ENCODE measurements at regions not wholly inside any gene's neighbourhood (a gene's known extent, or its start where the extent isn't known, plus 50 kb on each side); places are given as distances from the start of the nearest gene placed in this dataset.
A peak's percentile ranks its signal among the peaks of the same experiment; 100 is the strongest.

GRCh38 chr9:90741036-90741435 is 60.6 kb upstream of the SYK start:
- H3K4me3 ChIP-seq (ENCODE audit: low read length), result no peak overlapping the region
- no peak for DNase-seq (ENCODE audit: low read depth, low spot score)
- no peaks in the 10 kb centered on the region for H3K36me3 ChIP-seq (ENCODE audit: control insufficient read depth, insufficient read depth, low read length)
- no peak overlapping the region for H3K27ac ChIP-seq (ENCODE audit: low read length)
- H3K27me3 ChIP-seq (ENCODE audit: control insufficient read depth, insufficient read depth, low read length), result no peaks in the 10 kb centered on the region
- no CpG with 5 or more reads among the region's 1 CpG for WGBS (ENCODE audit: insufficient coverage, insufficient read length)
- peaks cover 2% of the 10 kb centered on the region; the same call in 1 of the 2 replicates for H3K9me3 ChIP-seq (ENCODE audit: control insufficient read depth, insufficient read depth, low read length)
- no peaks in the 10 kb centered on the region for H3K4me1 ChIP-seq (ENCODE audit: control insufficient read depth, insufficient read depth, low read length)

- Histone ChIP-seq H3K4me3 (ENCODE audit: low read length) (no peak overlapping the region), H3K27ac (ENCODE audit: low read length) (no peak overlapping the region), H3K27me3 (ENCODE audit: control insufficient read depth, insufficient read depth, low read length) (no peaks in the 10 kb centered on the region), H3K36me3 (ENCODE audit: control insufficient read depth, insufficient read depth, low read length) (no peaks in the 10 kb centered on the region), H3K9me3 (ENCODE audit: control insufficient read depth, insufficient read depth, low read length) (peaks cover 2% of the 10 kb centered on the region; the same call in 1 of the 2 replicates), H3K4me1 (ENCODE audit: control insufficient read depth, insufficient read depth, low read length) (no peaks in the 10 kb centered on the region)
- no peak for DNase-seq (ENCODE audit: low read depth, low spot score)
- WGBS (ENCODE audit: insufficient coverage, insufficient read length), result no CpG with 5 or more reads among the region's 1 CpG
Observed at GRCh38 chr9:90737742-90738141, 63.9 kb upstream of the SYK start.

GRCh38 chr9:90735952-90736351 is 65.7 kb upstream of the SYK start:
- Histone ChIP-seq H3K27me3 (ENCODE audit: control insufficient read depth, insufficient read depth, low read length) (no peaks in the 10 kb centered on the region), H3K9me3 (ENCODE audit: control insufficient read depth, insufficient read depth, low read length) (peaks cover 2% of the 10 kb centered on the region; the same call in 1 of the 2 replicates), H3K4me3 (ENCODE audit: low read length) (no peak overlapping the region), H3K27ac (ENCODE audit: low read length) (no peak overlapping the region), H3K36me3 (ENCODE audit: control insufficient read depth, insufficient read depth, low read length) (no peaks in the 10 kb centered on the region), H3K4me1 (ENCODE audit: control insufficient read depth, insufficient read depth, low read length) (no peaks in the 10 kb centered on the region)
- WGBS (ENCODE audit: insufficient coverage, insufficient read length), result no CpG with 5 or more reads among the region's 1 CpG
- DNase-seq (ENCODE audit: low read depth, low spot score), result no peak

GRCh38 chr9:90734631-90735030 is 67.0 kb upstream of the SYK start:
- Histone ChIP-seq H3K27ac (ENCODE audit: low read length) (no peak overlapping the region), H3K27me3 (ENCODE audit: control insufficient read depth, insufficient read depth, low read length) (no peaks in the 10 kb centered on the region), H3K9me3 (ENCODE audit: control insufficient read depth, insufficient read depth, low read length) (no peaks in the 10 kb centered on the region; the same call in 1 of the 2 replicates), H3K4me3 (ENCODE audit: low read length) (no peak overlapping the region), H3K4me1 (ENCODE audit: control insufficient read depth, insufficient read depth, low read length) (no peaks in the 10 kb centered on the region), H3K36me3 (ENCODE audit: control insufficient read depth, insufficient read depth, low read length) (no peaks in the 10 kb centered on the region)
- WGBS (ENCODE audit: insufficient coverage, insufficient read length), result no CpG with 5 or more reads among the region's 7 CpGs
- DNase-seq (ENCODE audit: low read depth, low spot score), result no peak

- H3K9me3 ChIP-seq (ENCODE audit: control insufficient read depth, insufficient read depth, low read length), result no peaks in the 10 kb centered on the region
- H3K4me3 ChIP-seq (ENCODE audit: low read length), result no peak overlapping the region
- no peaks in the 10 kb centered on the region for H3K4me1 ChIP-seq (ENCODE audit: control insufficient read depth, insufficient read depth, low read length)
- H3K36me3 ChIP-seq (ENCODE audit: control insufficient read depth, insufficient read depth, low read length), result no peaks in the 10 kb centered on the region
- no peak overlapping the region for H3K27ac ChIP-seq (ENCODE audit: low read length)
- no CpG with 5 or more reads among the region's 24 CpGs for WGBS (ENCODE audit: insufficient coverage, insufficient read length)
- no peak for DNase-seq (ENCODE audit: low read depth, low spot score)
- no peaks in the 10 kb centered on the region for H3K27me3 ChIP-seq (ENCODE audit: control insufficient read depth, insufficient read depth, low read length)
Observed at GRCh38 chr9:90729351-90729750, 72.3 kb upstream of the SYK start.

GRCh38 chr9:90727488-90727887 is 74.1 kb upstream of the SYK start:
- H3K4me1 ChIP-seq (ENCODE audit: control insufficient read depth, insufficient read depth, low read length), result no peaks in the 10 kb centered on the region
- H3K27me3 ChIP-seq (ENCODE audit: control insufficient read depth, insufficient read depth, low read length), result no peaks in the 10 kb centered on the region
- no CpG with 5 or more reads among the region's 6 CpGs for WGBS (ENCODE audit: insufficient coverage, insufficient read length)
- H3K27ac ChIP-seq (ENCODE audit: low read length), result no peak overlapping the region
- no peak for DNase-seq (ENCODE audit: low read depth, low spot score)
- no peaks in the 10 kb centered on the region for H3K36me3 ChIP-seq (ENCODE audit: control insufficient read depth, insufficient read depth, low read length)
- no peaks in the 10 kb centered on the region for H3K9me3 ChIP-seq (ENCODE audit: control insufficient read depth, insufficient read depth, low read length)
- no peak overlapping the region for H3K4me3 ChIP-seq (ENCODE audit: low read length)

GRCh38 chr9:90726215-90726614 is 75.4 kb upstream of the SYK start:
- Histone ChIP-seq H3K36me3 (ENCODE audit: control insufficient read depth, insufficient read depth, low read length) (no peaks in the 10 kb centered on the region), H3K4me3 (ENCODE audit: low read length) (no peak overlapping the region), H3K9me3 (ENCODE audit: control insufficient read depth, insufficient read depth, low read length) (no peaks in the 10 kb centered on the region), H3K27ac (ENCODE audit: low read length) (no peak overlapping the region), H3K27me3 (ENCODE audit: control insufficient read depth, insufficient read depth, low read length) (no peaks in the 10 kb centered on the region), H3K4me1 (ENCODE audit: control insufficient read depth, insufficient read depth, low read length) (no peaks in the 10 kb centered on the region)
- no CpG with 5 or more reads among the region's 5 CpGs for WGBS (ENCODE audit: insufficient coverage, insufficient read length)
- peak; percentile 5 for DNase-seq (ENCODE audit: low read depth, low spot score)

GRCh38 chr9:90724880-90725279 is 76.7 kb upstream of the SYK start:
- WGBS (ENCODE audit: insufficient coverage, insufficient read length), result no CpG with 5 or more reads among the region's 7 CpGs
- no peaks in the 10 kb centered on the region for H3K27me3 ChIP-seq (ENCODE audit: control insufficient read depth, insufficient read depth, low read length)
- no peak for DNase-seq (ENCODE audit: low read depth, low spot score)

GRCh38 chr9:90724112-90724511 is 77.5 kb upstream of the SYK start:
- Histone ChIP-seq H3K4me3 (ENCODE audit: low read length) (no peak overlapping the region), H3K4me1 (ENCODE audit: control insufficient read depth, insufficient read depth, low read length) (no peaks in the 10 kb centered on the region), H3K9me3 (ENCODE audit: control insufficient read depth, insufficient read depth, low read length) (no peaks in the 10 kb centered on the region), H3K27ac (ENCODE audit: low read length) (no peak overlapping the region), H3K27me3 (ENCODE audit: control insufficient read depth, insufficient read depth, low read length) (no peaks in the 10 kb centered on the region), H3K36me3 (ENCODE audit: control insufficient read depth, insufficient read depth, low read length) (no peaks in the 10 kb centered on the region)
- DNase-seq (ENCODE audit: low read depth, low spot score), result no peak
- no CpG with 5 or more reads among the region's 7 CpGs for WGBS (ENCODE audit: insufficient coverage, insufficient read length)

More at GRCh38 chr9:90724880-90725279, 76.7 kb upstream of the SYK start:
- no peaks in the 10 kb centered on the region for H3K9me3 ChIP-seq (ENCODE audit: control insufficient read depth, insufficient read depth, low read length)
- H3K27ac ChIP-seq (ENCODE audit: low read length), result no peak overlapping the region
- H3K4me1 ChIP-seq (ENCODE audit: control insufficient read depth, insufficient read depth, low read length), result no peaks in the 10 kb centered on the region
- no peak overlapping the region for H3K4me3 ChIP-seq (ENCODE audit: low read length)
- no peaks in the 10 kb centered on the region for H3K36me3 ChIP-seq (ENCODE audit: control insufficient read depth, insufficient read depth, low read length)

- DNase-seq (ENCODE audit: low read depth, low spot score), result no peak
- Histone ChIP-seq H3K36me3 (ENCODE audit: control insufficient read depth, insufficient read depth, low read length) (no peaks in the 10 kb centered on the region), H3K4me3 (ENCODE audit: low read length) (no peak overlapping the region), H3K9me3 (ENCODE audit: control insufficient read depth, insufficient read depth, low read length) (no peaks in the 10 kb centered on the region), H3K27ac (ENCODE audit: low read length) (no peak overlapping the region), H3K4me1 (ENCODE audit: control insufficient read depth, insufficient read depth, low read length) (no peaks in the 10 kb centered on the region), H3K27me3 (ENCODE audit: control insufficient read depth, insufficient read depth, low read length) (no peaks in the 10 kb centered on the region)
- WGBS (ENCODE audit: insufficient coverage, insufficient read length), result no CpG with 5 or more reads among the region's 3 CpGs
Observed at GRCh38 chr9:90722071-90722470, 79.4 kb upstream of the DIRAS2 start.

GRCh38 chr9:90720621-90721265 is 78.1 kb upstream of the DIRAS2 start:
- no peak overlapping the region for H3K27ac ChIP-seq (ENCODE audit: low read length)
- no peak overlapping the region for H3K4me3 ChIP-seq (ENCODE audit: low read length)
- no peaks in the 10 kb centered on the region for H3K4me1 ChIP-seq (ENCODE audit: control insufficient read depth, insufficient read depth, low read length)
- no peaks in the 10 kb centered on the region for H3K36me3 ChIP-seq (ENCODE audit: control insufficient read depth, insufficient read depth, low read length)
- no CpG with 5 or more reads among the region's 2 CpGs for WGBS (ENCODE audit: insufficient coverage, insufficient read length)
- DNase-seq (ENCODE audit: low read depth, low spot score), result no peak
- no peaks in the 10 kb centered on the region for H3K27me3 ChIP-seq (ENCODE audit: control insufficient read depth, insufficient read depth, low read length)
- H3K9me3 ChIP-seq (ENCODE audit: control insufficient read depth, insufficient read depth, low read length), result no peaks in the 10 kb centered on the region
